SK-N-SH treated with all-trans-retinoic acid at 6 μM for 48 hours (cell line): ENCODE measurements at regions not wholly inside any gene's neighbourhood (a gene's known extent, or its start where the extent isn't known, plus 50 kb on each side); places are given as distances from the start of the nearest gene placed in this dataset.

ENCODE experiments used
- ATAC-seq: fragments of 200-7000 bp; cut with Tn5 transposase; 3 replicates; pipeline ENCODE4 v1.9.1; 2020; ENCODE audit warnings: mild to moderate bottlenecking, moderate library complexity
- ARNTL ChIP-seq: fragments of 450-650 bp; formaldehyde crosslinking; IDR thresholded peaks from 2 replicates; pipeline ENCODE4 v1.5.0; 2020; ENCODE audit warnings: low read depth, mild to moderate bottlenecking, moderate library complexity, borderline replicate concordance
- BACH2 ChIP-seq: fragments of 250-450 bp; sonication (Bioruptor Pico); IDR thresholded peaks from 2 replicates; pipeline ENCODE4 v1.9.0; 2021; ENCODE audit warnings: mild to moderate bottlenecking, borderline replicate concordance
- CREB5 ChIP-seq: fragments of 250-450 bp; sonication (Bioruptor Pico); IDR thresholded peaks from 2 replicates; pipeline ENCODE4 v1.5.1; 2020; ENCODE audit warnings: low read depth, mild to moderate bottlenecking, moderate library complexity
- CSDC2 ChIP-seq: fragments of 250-450 bp; sonication (Bioruptor Pico); IDR thresholded peaks from 2 replicates; pipeline ENCODE4 v1.5.0; 2020; ENCODE audit warnings: mild to moderate bottlenecking, moderate library complexity
- CSRNP3 ChIP-seq: fragments of 250-450 bp; sonication (Bioruptor Pico); IDR thresholded peaks from 2 replicates; pipeline ENCODE4 v1.5.1; 2021; ENCODE audit warnings: mild to moderate bottlenecking, moderate library complexity
- ESRRG ChIP-seq: fragments of 250-450 bp; sonication (Bioruptor Pico); IDR thresholded peaks from 2 replicates; pipeline ENCODE4 v1.6.1; 2021; ENCODE audit warnings: mild to moderate bottlenecking
- GLIS3 ChIP-seq: fragments of 250-450 bp; sonication (Bioruptor Pico); IDR thresholded peaks from 2 replicates; pipeline ENCODE4 v1.5.0; 2020; ENCODE audit warnings: mild to moderate bottlenecking, moderate library complexity
- ISL1 ChIP-seq: fragments of 250-450 bp; sonication (Bioruptor Pico); IDR thresholded peaks from 2 replicates; pipeline ENCODE4 v2.1.2; 2022; ENCODE audit warnings: mild to moderate bottlenecking, moderate library complexity
- POU6F1 ChIP-seq: fragments of 250-450 bp; sonication (Bioruptor Pico); IDR thresholded peaks from 2 replicates; pipeline ENCODE4 v1.8.0; 2021; ENCODE audit warnings: low read depth, mild to moderate bottlenecking, moderate library complexity, borderline replicate concordance
- PPARA ChIP-seq: fragments of 250-450 bp; sonication (Bioruptor Pico); IDR thresholded peaks from 2 replicates; pipeline ENCODE4 v1.5.0; 2020; ENCODE audit warnings: mild to moderate bottlenecking, borderline replicate concordance
- RARB ChIP-seq: fragments of 250-450 bp; sonication (Bioruptor Pico); IDR thresholded peaks from 2 replicates; pipeline ENCODE4 v1.8.0; 2021; ENCODE audit warnings: mild to moderate bottlenecking, moderate library complexity
- SNAI2 ChIP-seq: fragments of 250-450 bp; sonication (Bioruptor Pico); IDR thresholded peaks from 2 replicates; pipeline ENCODE4 v1.5.0; 2020; ENCODE audit warnings: mild to moderate bottlenecking, moderate library complexity
- TCF4 ChIP-seq: fragments of 250-450 bp; sonication (Bioruptor Pico); IDR thresholded peaks from 2 replicates; pipeline ENCODE4 v1.8.0; 2021; ENCODE audit warnings: mild to moderate bottlenecking, moderate library complexity, borderline replicate concordance
- TOX ChIP-seq: fragments of 250-450 bp; sonication (Bioruptor Pico); IDR thresholded peaks from 2 replicates; pipeline ENCODE4 v1.8.0; 2021; ENCODE audit warnings: mild to moderate bottlenecking, moderate library complexity, borderline replicate concordance
- TSHZ2 ChIP-seq: fragments of 250-450 bp; sonication (Bioruptor Pico); IDR thresholded peaks from 2 replicates; pipeline ENCODE4 v1.5.0; 2020; ENCODE audit warnings: mild to moderate bottlenecking, moderate library complexity
- ZC3H10 ChIP-seq: fragments of 250-450 bp; sonication (Bioruptor Pico); IDR thresholded peaks from 2 replicates; pipeline ENCODE4 v1.5.1; 2021; ENCODE audit warnings: mild to moderate bottlenecking, moderate library complexity
- ZFP3 ChIP-seq: fragments of 250-450 bp; sonication (Bioruptor Pico); IDR thresholded peaks from 2 replicates; pipeline ENCODE4 v1.5.0; 2020; ENCODE audit warnings: mild to moderate bottlenecking, moderate library complexity
- ZNF70 ChIP-seq: fragments of 450-650 bp; formaldehyde crosslinking; IDR thresholded peaks from 2 replicates; pipeline ENCODE4 v1.5.0; 2020; ENCODE audit warnings: mild to moderate bottlenecking, moderate library complexity
- ZNF8 ChIP-seq: fragments of 450-650 bp; formaldehyde crosslinking; IDR thresholded peaks from 2 replicates; pipeline ENCODE4 v1.5.0; 2020; ENCODE audit warnings: mild to moderate bottlenecking, moderate library complexity

- TF ChIP-seq ISL1 (CRISPR knock-in tag) (no peak), RARB (CRISPR knock-in tag) (no peak), ESRRG (CRISPR knock-in tag) (no peak), CSRNP3 (no peak), ZFP3 (CRISPR knock-in tag) (no peak), GLIS3 (CRISPR knock-in tag) (no peak), PPARA (CRISPR knock-in tag) (no peak), ZNF70 (CRISPR knock-in tag) (no peak), ZNF8 (CRISPR knock-in tag) (no peak), BACH2 (CRISPR knock-in tag) (no peak), ARNTL (CRISPR knock-in tag) (no peak), TSHZ2 (no peak), POU6F1 (CRISPR knock-in tag) (no peak)
- TF ChIP-seq, all 23 proteins: peak for 0
- no peak for ATAC-seq
These were observed 256.0 kb upstream of the ELAC2 start for GRCh38 chr17:13273806-13274205.

- ATAC-seq, result no peak
- TF ChIP-seq ZNF8 (CRISPR knock-in tag) (no peak), ESRRG (CRISPR knock-in tag) (no peak), CSDC2 (CRISPR knock-in tag) (no peak)
These were observed 254.5 kb upstream of the ELAC2 start for GRCh38 chr17:13272296-13272695.

- no peak for ATAC-seq
- TF ChIP-seq ZC3H10 (CRISPR knock-in tag), result no peak
- TF ChIP-seq ESRRG (CRISPR knock-in tag), result no peak
- no peak for TF ChIP-seq PPARA (CRISPR knock-in tag)
- TF ChIP-seq, all 23 proteins: peak for 0
These were observed 251.2 kb upstream of the ELAC2 start for GRCh38 chr17:13268791-13269595.

- ATAC-seq, result no peak
- no peak for TF ChIP-seq SNAI2
- TF ChIP-seq CREB5 (CRISPR knock-in tag), result no peak
- TF ChIP-seq CSRNP3, result no peak
- no peak for TF ChIP-seq CSDC2 (CRISPR knock-in tag)
- no peak for TF ChIP-seq TOX (CRISPR knock-in tag)
- no peak for TF ChIP-seq TCF4 (CRISPR knock-in tag)
These were observed 248.8 kb upstream of the ELAC2 start for GRCh38 chr17:13266606-13267005.
